HepG2 (cell line): ENCODE measurements at regions not wholly inside any gene's neighbourhood (a gene's known extent, or its start where the extent isn't known, plus 50 kb on each side); places are given as distances from the start of the nearest gene placed in this dataset.

Experiments used
- ATAC-seq: fragments of 200-7000 bp; cut with Tn5 transposase; 3 replicates; pipeline ENCODE4 v1.9.1; 2020; ENCODE audit warnings: mild to moderate bottlenecking, moderate library complexity
- BruUV-seq: library from RNA; stranded (reverse); fragments of 400-500 nt; replicated peaks from 2 replicates; lab custom pipeline; 2021; lab: Mats Ljungman, UMichigan
- CTCF ChIA-PET: fragments of 300-600 bp; formaldehyde crosslinking; extraction: SDS; loops from one replicate; lab custom pipeline; 2021; ENCODE audit warnings: low total read pairs, inconsistent platforms, low intra/inter-chr PET ratio; lab: Yijun Ruan, JAX
- POLR2A ChIA-PET: fragments of 350-600 bp; sonication (Branson Sonifier 250); formaldehyde crosslinking; loops from one replicate; lab custom pipeline; 2020; ENCODE audit warnings: antibody characterized with exemption, inconsistent platforms; lab: Yijun Ruan, JAX
- DNase-seq: peaks from one replicate; pipeline ENCODE4 v3.0.0-alpha.2; 2015; ENCODE audit warnings: low spot score
- FAIRE-seq: peaks from 3 replicates; lab custom pipeline; 2011; peaks lifted over from hg19 to GRCh38; lab: Jason Lieb, UNC
- H2AFZ ChIP-seq: one replicate; pipeline ENCODE4 v1.6.1; 2011; ENCODE audit warnings: low read length, inconsistent platforms
- H3K27ac ChIP-seq: fragments of 300-600 bp; 3 replicates; pipeline ENCODE4 v1.8.0; 2011; ENCODE audit warnings: mixed run types, mild to moderate bottlenecking, mixed read lengths, low read length, inconsistent platforms; ENCODE audit not compliant: insufficient read depth; ENCODE audit errors: extremely low read length
- H3K27me3 ChIP-seq, 2 experiments: fragments of 200-600 bp in 1 of 2; 2 replicates in 1 of 2; 3 replicates in 1 of 2; pipeline versions ENCODE4 v1.6.0 to v1.8.0; 2011; ENCODE audit warnings: low read length in 2 of 2, mild to moderate bottlenecking in 2 of 2, moderate library complexity in 2 of 2, inconsistent platforms in 1 of 2; ENCODE audit not compliant: insufficient read depth in 2 of 2, control insufficient read depth in 1 of 2
- H3K36me3 ChIP-seq, 2 experiments: fragments of 200-600 bp in 1 of 2; replicated peaks in 1 of 2; 2 replicates in 1 of 2; 3 replicates in 1 of 2; pipeline versions ENCODE4 v1.5.1 to v1.8.0; 2011; ENCODE audit warnings: low read length in 2 of 2, inconsistent platforms in 1 of 2; ENCODE audit not compliant: insufficient read depth in 2 of 2, control insufficient read depth in 1 of 2
- H3K4me1 ChIP-seq: 2 replicates; pipeline ENCODE4 v1.5.1; 2012; ENCODE audit warnings: low read length, inconsistent platforms; ENCODE audit not compliant: insufficient read depth
- H3K4me2 ChIP-seq: 2 replicates; pipeline ENCODE4 v1.6.0; 2011; ENCODE audit warnings: low read depth, low read length, inconsistent platforms
- H3K4me3 ChIP-seq, 3 experiments: fragments of 200-600 bp in 1 of 3; sonication (generic), shearing (Covaris generic) in 1 of 3; replicated peaks in 1 of 3; 2 replicates each; pipeline ENCODE4 v1.5.1; 2011 to 2016; ENCODE audit warnings: low read length in 3 of 3, inconsistent platforms in 2 of 3, low read depth in 2 of 3, mild to moderate bottlenecking in 2 of 3, control low read depth in 1 of 3, mixed read lengths in 1 of 3; ENCODE audit not compliant: insufficient read depth in 1 of 3
- H3K79me2 ChIP-seq: one replicate; pipeline ENCODE4 v1.6.1; 2011; ENCODE audit warnings: low read length, inconsistent platforms; ENCODE audit not compliant: insufficient read depth
- H3K9ac ChIP-seq: 2 replicates; pipeline ENCODE4 v1.6.0; 2011; ENCODE audit warnings: mild to moderate bottlenecking, low read depth, low read length, inconsistent platforms; ENCODE audit not compliant: insufficient read depth
- H3K9me3 ChIP-seq: 2 replicates; pipeline ENCODE4 v1.5.1; 2012; ENCODE audit warnings: mild to moderate bottlenecking, low read length
- H4K20me1 ChIP-seq: 2 replicates; pipeline ENCODE4 v1.6.0; 2011; ENCODE audit warnings: inconsistent platforms, mild to moderate bottlenecking, low read length, moderate library complexity; ENCODE audit not compliant: insufficient read depth
- ATF7 ChIP-seq, 2 experiments: fragments of 450-650 bp in 1 of 2; sonication (generic) in 1 of 2; formaldehyde crosslinking in 1 of 2; IDR thresholded peaks; 2 replicates each; pipeline versions ENCODE4 v1.4.0 to v1.6.1; 2016 to 2020; ENCODE audit warnings: antibody characterized with exemption in 1 of 2, mild to moderate bottlenecking in 1 of 2, missing genetic modification reagents in 1 of 2
- CREB1 ChIP-seq, 2 experiments: fragments of 450-650 bp in 1 of 2; IDR thresholded peaks; 2 replicates each; pipeline ENCODE4 v1.6.1; 2016 to 2017; ENCODE audit warnings: control low read depth in 1 of 2, mild to moderate bottlenecking in 1 of 2, missing compliant biosample characterization in 1 of 2, missing genetic modification characterization in 1 of 2
- FOSL1 ChIP-seq: sonication (generic); formaldehyde crosslinking; IDR thresholded peaks from 2 replicates; pipeline ENCODE4 v1.9.0; 2021; ENCODE audit warnings: missing genetic modification reagents, borderline replicate concordance
- NFIB ChIP-seq: sonication (generic); formaldehyde crosslinking; IDR thresholded peaks from 2 replicates; pipeline ENCODE4 v1.9.0; 2021; ENCODE audit warnings: missing genetic modification reagents, mild to moderate bottlenecking, borderline replicate concordance
- POGZ ChIP-seq: sonication (generic); formaldehyde crosslinking; IDR thresholded peaks from 2 replicates; pipeline ENCODE4 v1.4.0; 2020; ENCODE audit warnings: mild to moderate bottlenecking, missing genetic modification reagents
- POLR2AphosphoS5 ChIP-seq: IDR thresholded peaks from 2 replicates; pipeline ENCODE4 v1.6.1; 2012; ENCODE audit warnings: low read depth, low read length
- ZBTB26 ChIP-seq: IDR thresholded peaks from 2 replicates; pipeline ENCODE4 v1.6.1; 2016; ENCODE audit warnings: missing compliant biosample characterization, missing genetic modification reagents, borderline replicate concordance
- ZBTB49 ChIP-seq: sonication (generic); formaldehyde crosslinking; IDR thresholded peaks from 2 replicates; pipeline ENCODE4 v1.4.0; 2020; ENCODE audit warnings: missing genetic modification reagents, borderline replicate concordance
- ZNF569 ChIP-seq: sonication (generic); formaldehyde crosslinking; IDR thresholded peaks from 2 replicates; pipeline ENCODE4 v1.5.0; 2020; ENCODE audit warnings: mild to moderate bottlenecking, missing genetic modification reagents, moderate library complexity, borderline replicate concordance
- ZNF878 ChIP-seq: sonication (generic); formaldehyde crosslinking; IDR thresholded peaks from 2 replicates; pipeline ENCODE4 v1.8.1; 2023; ENCODE audit warnings: mild to moderate bottlenecking, missing genetic modification reagents, moderate library complexity
- WGBS: methylation state at CpG from one replicate; pipeline ENCODE4 v1.1.6; 2017; ENCODE audit warnings: low lambda C conversion rate; 5-methylcytosine and 5-hydroxymethylcytosine counted together
- in situ Hi-C: cut with HindIII; loops from 2 replicates; pipeline ENCODE4 v1.10.0; 2017; ENCODE audit warnings: low pct_unique_long_range_greater_than_20kb; ENCODE audit not compliant: extremely low pct_ligation_motif_present
- intact Hi-C: fragments of 100-400 bp; cut with micrococcal nuclease; formaldehyde crosslinking; loops from one replicate; pipeline ENCODE4 v1.10.0; 2022; ENCODE audit not compliant: unreplicated experiment
- TF ChIP-seq, protein P1 (sequence below): sonication (generic); formaldehyde crosslinking; IDR thresholded peaks from 2 replicates; pipeline ENCODE4 v1.4.0; 2020; ENCODE audit warnings: missing genetic modification reagents

DNA sequence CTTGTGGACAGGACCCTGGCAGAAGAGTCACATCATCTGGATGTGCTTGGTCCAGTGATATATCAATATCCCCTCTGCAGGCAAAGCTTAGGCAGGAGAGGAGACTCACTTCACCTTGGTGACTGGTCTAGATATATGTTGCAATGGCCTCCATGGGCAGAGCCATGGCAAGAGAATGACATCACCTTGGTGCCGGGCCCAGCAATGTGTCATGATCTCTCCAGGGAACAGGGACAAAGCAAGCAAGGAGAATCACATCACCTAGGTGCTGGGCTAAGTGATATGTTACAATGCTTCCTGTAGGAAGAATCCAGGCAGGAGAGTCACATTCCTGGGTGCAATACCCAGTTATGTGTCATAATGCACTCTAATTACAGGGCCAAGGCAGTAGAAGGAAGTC, 2106.2 kb downstream of the TP53TG3F start:
- Histone ChIP-seq H3K36me3 (no peaks in the 10 kb centered on the region), H3K9ac (no peak overlapping the region), H3K9me3 (peaks cover 99% of the 10 kb centered on the region), H4K20me1 (no peaks in the 10 kb centered on the region), H3K79me2 (no peaks in the 10 kb centered on the region), H3K27ac (no peak overlapping the region), H3K27me3 (no peaks in the 10 kb centered on the region), H3K4me2 (no peak overlapping the region), H2AFZ (no peak overlapping the region), H3K4me3 (no peak overlapping the region), H3K4me1 (no peaks in the 10 kb centered on the region)
- ATAC-seq (no peak), FAIRE-seq (no peak), DNase-seq (no peak)
- TF ChIP-seq ZBTB26: no peak
- no peak for TF ChIP-seq POGZ (CRISPR knock-in tag)
- TF ChIP-seq, protein P1, sequence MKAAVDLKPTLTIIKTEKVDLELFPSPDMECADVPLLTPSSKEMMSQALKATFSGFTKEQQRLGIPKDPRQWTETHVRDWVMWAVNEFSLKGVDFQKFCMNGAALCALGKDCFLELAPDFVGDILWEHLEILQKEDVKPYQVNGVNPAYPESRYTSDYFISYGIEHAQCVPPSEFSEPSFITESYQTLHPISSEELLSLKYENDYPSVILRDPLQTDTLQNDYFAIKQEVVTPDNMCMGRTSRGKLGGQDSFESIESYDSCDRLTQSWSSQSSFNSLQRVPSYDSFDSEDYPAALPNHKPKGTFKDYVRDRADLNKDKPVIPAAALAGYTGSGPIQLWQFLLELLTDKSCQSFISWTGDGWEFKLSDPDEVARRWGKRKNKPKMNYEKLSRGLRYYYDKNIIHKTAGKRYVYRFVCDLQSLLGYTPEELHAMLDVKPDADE: no peak
- no peak for TF ChIP-seq ZNF878 (CRISPR knock-in tag)
- no peak for TF ChIP-seq FOSL1
- TF ChIP-seq ZNF569: no peak
- peak; percentile 32; the same call in 1 of the 2 replicates for TF ChIP-seq CREB1 (IDR thresholded peaks at IDR 0.05)
- no peak for TF ChIP-seq CREB1 (CRISPR knock-in tag; IDR thresholded peaks at IDR 0.05)
- TF ChIP-seq NFIB: no peak
- TF ChIP-seq POLR2AphosphoS5: no peak
- no peak for TF ChIP-seq ZBTB49
- peak; percentile 62 for TF ChIP-seq ATF7 (IDR thresholded peaks at IDR 0.05)
- TF ChIP-seq ATF7 (CRISPR knock-in tag; IDR thresholded peaks at IDR 0.05): no peak
- in situ Hi-C loops: no loop called here
- intact Hi-C loops: no loop called here
- 0% methylated on average over 1 of the region's 1 CpG for WGBS
- ChIA-PET POLR2A (no interaction called here), CTCF (no interaction called here)
- BruUV-seq: no TSS peak
